Mesenchymal stem cell (in vitro differentiated cells and primary cell): ENCODE measurements at regions not wholly inside any gene's neighbourhood (a gene's known extent, or its start where the extent isn't known, plus 50 kb on each side); places are given as distances from the start of the nearest gene placed in this dataset.

ENCODE experiments used
- DNase-seq: peaks from one replicate; pipeline ENCODE4 v3.0.0-alpha.2; 2013
- H2AFZ ChIP-seq: one replicate; pipeline ENCODE4 v1.6.1; 2013; ENCODE audit warnings: low read depth, mild to moderate bottlenecking, control low read depth, inconsistent platforms, low read length, moderate library complexity
- H2AK5ac ChIP-seq: 2 replicates; pipeline ENCODE4 v1.6.1; 2013; ENCODE audit warnings: low read length, moderate library complexity, mild to moderate bottlenecking, inconsistent platforms; ENCODE audit not compliant: severe bottlenecking
- H2BK120ac ChIP-seq: one replicate; pipeline ENCODE4 v1.6.1; 2013; ENCODE audit warnings: low read depth, mild to moderate bottlenecking, inconsistent platforms, low read length, moderate library complexity
- H2BK12ac ChIP-seq, 2 experiments: one replicate each; pipeline ENCODE4 v1.6.1; 2013; ENCODE audit warnings: inconsistent platforms in 2 of 2, low read length in 2 of 2, mild to moderate bottlenecking in 2 of 2, moderate library complexity in 2 of 2, control low read depth in 1 of 2
- H2BK15ac ChIP-seq: one replicate; pipeline ENCODE4 v1.6.1; 2013; ENCODE audit warnings: mild to moderate bottlenecking, low read depth, inconsistent platforms; ENCODE audit not compliant: poor library complexity, severe bottlenecking
- H2BK5ac ChIP-seq: 2 replicates; pipeline ENCODE4 v1.6.1; 2013; ENCODE audit warnings: low read depth, mild to moderate bottlenecking, low read length, control low read depth, inconsistent platforms; ENCODE audit not compliant: poor library complexity, severe bottlenecking
- H3K14ac ChIP-seq, 2 experiments: one replicate each; pipeline ENCODE4 v1.6.1; 2013; ENCODE audit warnings: inconsistent platforms in 2 of 2, low read length in 2 of 2, control low read depth in 1 of 2, mild to moderate bottlenecking in 1 of 2, moderate library complexity in 1 of 2
- H3K18ac ChIP-seq, 2 experiments: one replicate each; pipeline ENCODE4 v1.6.1; 2013; ENCODE audit warnings: inconsistent platforms in 2 of 2, low read length in 2 of 2, control low read depth in 1 of 2, low read depth in 1 of 2, mild to moderate bottlenecking in 1 of 2
- H3K23ac ChIP-seq, 2 experiments: one replicate each; pipeline ENCODE4 v1.6.1; 2013; ENCODE audit warnings: inconsistent platforms in 2 of 2, low read length in 2 of 2, mild to moderate bottlenecking in 2 of 2, moderate library complexity in 2 of 2, control low read depth in 1 of 2
- H3K27ac ChIP-seq: 2 replicates; pipeline ENCODE4 v1.5.1; 2013; ENCODE audit warnings: mild to moderate bottlenecking, moderate library complexity, low read length, control low read depth, inconsistent platforms; ENCODE audit not compliant: poor library complexity, severe bottlenecking
- H3K27me3 ChIP-seq, 2 experiments: 2 replicates each; pipeline versions ENCODE4 v1.6.1 to v1.7.0; 2013; ENCODE audit warnings: low read length in 2 of 2, mild to moderate bottlenecking in 2 of 2, moderate library complexity in 2 of 2, control low read depth in 1 of 2, inconsistent platforms in 1 of 2; ENCODE audit not compliant: control insufficient read depth in 1 of 2, insufficient read depth in 1 of 2
- H3K36me3 ChIP-seq, 2 experiments: 2 replicates each; pipeline versions ENCODE4 v1.6.1 to v1.7.0; 2013; ENCODE audit warnings: low read length in 2 of 2, control low read depth in 1 of 2, inconsistent platforms in 1 of 2, low read depth in 1 of 2, mild to moderate bottlenecking in 1 of 2; ENCODE audit not compliant: insufficient read depth in 2 of 2, control insufficient read depth in 1 of 2
- H3K4ac ChIP-seq, 2 experiments: one replicate each; pipeline ENCODE4 v1.6.1; 2013; ENCODE audit warnings: inconsistent platforms in 2 of 2, low read length in 2 of 2, mild to moderate bottlenecking in 2 of 2, moderate library complexity in 2 of 2, control low read depth in 1 of 2, low read depth in 1 of 2
- H3K4me1 ChIP-seq: 2 replicates; pipeline ENCODE4 v1.6.1; 2013; ENCODE audit warnings: low read depth, low read length, control low read depth; ENCODE audit not compliant: control insufficient read depth, insufficient read depth
- H3K4me2 ChIP-seq: 2 replicates; pipeline ENCODE4 v1.6.1; 2013; ENCODE audit warnings: low read length, mild to moderate bottlenecking, inconsistent platforms; ENCODE audit not compliant: poor library complexity, severe bottlenecking
- H3K4me3 ChIP-seq, 2 experiments: 2 replicates each; pipeline versions ENCODE4 v1.5.1 to v1.7.0; 2013; ENCODE audit warnings: low read length in 2 of 2, mild to moderate bottlenecking in 2 of 2, control low read depth in 1 of 2, low read depth in 1 of 2; ENCODE audit not compliant: insufficient read depth in 1 of 2
- H3K79me1 ChIP-seq: replicated peaks from 2 replicates; pipeline ENCODE4 v1.6.1; 2013; ENCODE audit warnings: mild to moderate bottlenecking, control low read depth, low read length, inconsistent platforms; ENCODE audit not compliant: poor library complexity, severe bottlenecking
- H3K9ac ChIP-seq: 2 replicates; pipeline ENCODE4 v1.7.0; 2013; ENCODE audit warnings: mild to moderate bottlenecking, low read length, moderate library complexity
- H3K9me3 ChIP-seq: 2 replicates; pipeline ENCODE4 v1.7.0; 2013; ENCODE audit warnings: mild to moderate bottlenecking, low read length; ENCODE audit not compliant: control insufficient read depth
- H4K8ac ChIP-seq: one replicate; pipeline ENCODE4 v1.6.1; 2013; ENCODE audit warnings: inconsistent platforms, mild to moderate bottlenecking, low read length, moderate library complexity
- H4K91ac ChIP-seq: one replicate; pipeline ENCODE4 v1.6.1; 2013; ENCODE audit warnings: mild to moderate bottlenecking, low read length, inconsistent platforms
- WGBS: methylation state at CpG from one replicate; pipeline ENCODE4 v1.1.7; 2013; ENCODE audit warnings: mixed read lengths; 5-methylcytosine and 5-hydroxymethylcytosine counted together

DNA sequence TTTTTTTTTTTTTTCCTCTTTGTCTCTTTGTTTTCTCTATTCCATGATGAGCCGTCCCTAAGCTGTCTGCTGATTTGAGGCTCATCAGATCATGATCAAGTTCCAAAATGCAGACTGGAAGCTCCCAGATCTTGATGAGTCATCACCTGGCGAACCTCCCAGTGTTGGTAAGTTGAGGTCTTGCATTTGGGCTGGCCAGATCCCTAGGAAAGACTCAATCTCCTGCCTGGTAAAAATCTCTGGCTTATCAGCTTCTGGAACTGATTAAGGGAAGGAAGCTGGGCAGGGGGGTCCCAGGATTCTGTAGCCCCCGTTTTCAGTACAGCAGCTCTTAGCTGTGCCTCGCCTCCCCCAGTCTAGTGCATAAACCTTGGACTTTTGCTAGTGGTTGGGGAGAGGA is 69.0 kb downstream of the TSPAN17 start:
- Histone ChIP-seq H4K91ac (no peak overlapping the region), H2BK5ac (no peak overlapping the region), H2AFZ (no peak overlapping the region), H2AK5ac (no peak overlapping the region), H3K23ac (no peak overlapping the region), H3K4me3 (no peak overlapping the region), H3K4me2 (no peak overlapping the region), H3K9ac (no peak overlapping the region), H3K27ac (no peak overlapping the region), H3K18ac (no peak overlapping the region), H3K36me3 (no peaks in the 10 kb centered on the region), H3K4me1 (no peaks in the 10 kb centered on the region), H4K8ac (no peak overlapping the region), H3K79me1 (no peaks in the 10 kb centered on the region), H2BK15ac (no peak overlapping the region), H3K14ac (no peak overlapping the region), H2BK120ac (no peak overlapping the region), H3K27me3 (peaks cover 49 to 71% of the 10 kb centered on the region in 2 experiments), H2BK12ac (no peak overlapping the region), H3K9me3 (peaks cover 17% of the 10 kb centered on the region), H3K4ac (no peak overlapping the region)
- peak; percentile 4 for DNase-seq
- WGBS, result 41% methylated on average over 4 of the region's 4 CpGs

- Histone ChIP-seq H3K4me1 (no peaks in the 10 kb centered on the region), H2BK120ac (no peak overlapping the region), H3K27ac (no peak overlapping the region), H3K23ac (no peak overlapping the region), H2AK5ac (no peak overlapping the region), H3K9me3 (peaks cover 3% of the 10 kb centered on the region), H3K4me2 (no peak overlapping the region), H3K9ac (no peak overlapping the region), H3K4me3 (no peak overlapping the region), H3K27me3 (peaks cover 50 to 80% of the 10 kb centered on the region in 2 experiments), H4K91ac (no peak overlapping the region), H3K14ac (no peak overlapping the region), H2BK5ac (no peak overlapping the region), H4K8ac (no peak overlapping the region), H3K18ac (no peak overlapping the region), H3K36me3 (no peaks in the 10 kb centered on the region), H2AFZ (no peak overlapping the region), H2BK15ac (no peak overlapping the region), H3K79me1 (no peaks in the 10 kb centered on the region), H3K4ac (no peak overlapping the region), H2BK12ac (no peak overlapping the region)
- 54% methylated on average over 14 of the region's 14 CpGs for WGBS
- DNase-seq, result no peak
These were observed 71.9 kb downstream of the TSPAN17 start for GRCh38 chr5:176719113-176719739.

GRCh38 chr5:176721509-176721908 is 74.2 kb downstream of the TSPAN17 start:
- H3K18ac ChIP-seq, result no peak overlapping the region

DNA sequence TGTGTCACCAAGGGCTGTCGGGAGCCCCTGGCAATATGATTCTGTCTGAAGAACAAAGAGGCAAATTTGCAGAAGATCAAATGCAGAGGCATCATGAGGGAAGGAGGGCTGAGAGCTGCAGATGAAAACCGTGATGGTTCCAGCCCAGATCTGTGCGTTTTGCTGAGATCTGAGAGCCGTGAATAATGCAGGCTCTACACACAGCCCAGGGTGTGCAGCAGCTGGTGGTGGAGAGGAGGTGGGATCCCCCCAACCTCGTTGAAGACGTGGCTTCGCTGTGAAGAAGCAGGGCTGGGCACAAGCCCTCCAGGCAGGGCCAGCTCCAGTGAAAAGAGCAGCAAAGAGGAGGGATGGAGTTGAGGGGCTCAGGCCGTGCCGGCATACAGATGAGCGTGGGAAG is 75.5 kb downstream of the TSPAN17 start:
- H3K4ac ChIP-seq, result no peak overlapping the region
- no peaks in the 10 kb centered on the region for H3K9me3 ChIP-seq
- DNase-seq, result no peak
- WGBS, result 72% methylated on average over 10 of the region's 10 CpGs
- H2BK12ac ChIP-seq, result no peak overlapping the region
- no peak overlapping the region for H4K8ac ChIP-seq
- H2BK120ac ChIP-seq, result no peak overlapping the region
- no peak overlapping the region for H3K18ac ChIP-seq
- no peaks in the 10 kb centered on the region for H3K79me1 ChIP-seq
- no peaks in the 10 kb centered on the region for H3K36me3 ChIP-seq
- no peak overlapping the region for H2AK5ac ChIP-seq
- no peak overlapping the region for H2BK5ac ChIP-seq
- H3K23ac ChIP-seq, result no peak overlapping the region
- H3K27me3 ChIP-seq, result peaks cover 66 to 94% of the 10 kb centered on the region in 2 experiments
- H4K91ac ChIP-seq, result no peak overlapping the region
- H3K14ac ChIP-seq, result no peak overlapping the region
- no peak overlapping the region for H3K4me3 ChIP-seq
- no peak overlapping the region for H3K9ac ChIP-seq
- H3K27ac ChIP-seq, result no peak overlapping the region
- no peak overlapping the region for H2BK15ac ChIP-seq
- no peak overlapping the region for H3K4me2 ChIP-seq
- no peaks in the 10 kb centered on the region for H3K4me1 ChIP-seq
- H2AFZ ChIP-seq, result no peak overlapping the region

More at GRCh38 chr5:176721509-176721908, 74.2 kb downstream of the TSPAN17 start:
- H2BK5ac ChIP-seq, result no peak overlapping the region
- no peak overlapping the region for H3K4ac ChIP-seq
- H3K79me1 ChIP-seq, result no peaks in the 10 kb centered on the region
- no peak overlapping the region for H3K4me3 ChIP-seq
- WGBS, result 84% methylated on average over 8 of the region's 10 CpGs
- H3K36me3 ChIP-seq, result no peaks in the 10 kb centered on the region
- H2BK120ac ChIP-seq, result no peak overlapping the region
- H3K14ac ChIP-seq, result no peak overlapping the region
- no peak overlapping the region for H2AFZ ChIP-seq
- no peak overlapping the region for H4K8ac ChIP-seq
- H3K9me3 ChIP-seq, result no peaks in the 10 kb centered on the region
- no peaks in the 10 kb centered on the region for H3K4me1 ChIP-seq
- no peak overlapping the region for H2BK15ac ChIP-seq
- DNase-seq, result no peak
- no peak overlapping the region for H2AK5ac ChIP-seq
- H2BK12ac ChIP-seq, result no peak overlapping the region
- no peak overlapping the region for H3K27ac ChIP-seq
- H3K23ac ChIP-seq, result no peak overlapping the region
- no peak overlapping the region for H3K9ac ChIP-seq
- H3K27me3 ChIP-seq, result peaks cover 66 to 93% of the 10 kb centered on the region in 2 experiments
- no peak overlapping the region for H3K4me2 ChIP-seq
- no peak overlapping the region for H4K91ac ChIP-seq
